ENCODE measurements at regions not wholly inside any gene's neighbourhood (a gene's known extent, or its start where the extent isn't known, plus 50 kb on each side); places are given as distances from the start of the nearest gene placed in this dataset.
A peak's percentile ranks its signal among the peaks of the same experiment; 100 is the strongest.

DNA sequence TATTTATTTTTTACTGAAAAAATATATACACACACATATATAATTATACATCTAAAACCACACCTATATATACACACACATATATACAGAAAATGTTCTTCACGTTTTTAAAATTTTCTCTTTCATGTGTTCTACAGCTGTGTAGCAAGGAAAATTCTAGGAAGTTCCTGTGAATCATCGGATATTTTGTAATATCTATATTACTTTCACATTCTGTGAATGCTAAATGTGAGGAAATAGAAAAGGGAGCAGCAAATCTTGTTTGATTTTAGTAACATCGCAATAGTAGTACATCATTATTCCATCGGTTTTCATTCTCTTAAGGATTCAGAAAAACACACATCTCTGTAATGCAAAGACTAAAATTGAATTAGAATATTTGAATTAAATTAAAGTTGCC lies 836.8 kb upstream of the NECTIN3 start:
- DNase-seq (ENCODE audit: low spot score): no peak

DNA sequence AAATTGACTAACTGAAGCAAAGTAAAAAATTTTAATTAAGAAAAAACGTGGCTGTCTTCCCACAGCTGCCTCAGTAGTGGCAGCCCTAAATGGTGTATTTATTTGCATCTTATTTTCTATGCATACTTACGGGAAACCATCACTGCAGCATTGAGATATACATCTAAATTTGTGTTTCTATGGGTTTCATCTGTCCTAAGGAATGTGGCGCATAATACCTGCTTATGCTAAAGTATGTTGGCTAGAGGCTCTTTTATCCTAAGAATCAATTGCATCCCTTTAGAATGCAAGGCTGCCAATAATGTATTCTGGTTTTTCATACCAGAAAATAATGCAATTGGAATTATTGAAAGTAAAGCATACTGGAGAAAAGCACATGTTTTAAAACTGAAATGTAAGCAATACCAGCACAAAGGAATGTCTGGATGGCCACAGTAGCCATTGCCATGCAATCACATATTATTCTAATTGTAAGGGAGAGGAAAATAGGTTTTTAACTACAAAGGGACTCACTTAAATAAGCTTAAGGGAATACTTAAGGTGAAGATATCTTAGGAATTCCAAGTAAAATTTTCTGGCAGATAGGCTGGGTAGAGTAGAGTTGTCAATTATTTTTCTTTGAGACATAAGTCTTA lies 834.5 kb upstream of the NECTIN3 start:
- no peak for DNase-seq (ENCODE audit: low spot score)

- DNase-seq (ENCODE audit: low spot score): no peak
These were observed 828.5 kb upstream of the NECTIN3 start for GRCh38 chr3:110243081-110243480.

GRCh38 chr3:110246796-110247376 lies 824.7 kb upstream of the NECTIN3 start:
- DNase-seq (ENCODE audit: low spot score): no peak

DNA sequence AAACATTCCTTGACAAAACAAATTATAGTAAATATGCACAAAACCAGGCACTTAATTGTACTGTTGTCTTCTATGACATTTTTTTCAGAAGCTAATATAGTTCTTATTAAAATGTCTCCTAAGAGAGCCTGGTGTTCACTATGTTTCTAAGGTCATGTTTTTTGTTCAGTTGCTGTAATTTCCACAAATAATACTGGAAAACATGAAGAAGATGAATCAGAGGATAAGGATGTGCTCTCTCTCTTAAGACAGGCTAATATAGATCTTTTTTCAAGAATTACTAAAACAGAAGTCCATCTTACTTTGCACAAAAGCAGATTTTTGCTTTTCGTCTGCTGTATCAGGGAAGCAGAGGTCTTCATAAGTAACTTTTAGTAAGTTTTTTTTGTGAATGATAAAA lies 823.0 kb upstream of the NECTIN3 start:
- DNase-seq (ENCODE audit: low spot score): no peak

GRCh38 chr3:110253794-110254193 lies 817.8 kb upstream of the NECTIN3 start:
- no peak for DNase-seq (ENCODE audit: low spot score)

- no peak for DNase-seq (ENCODE audit: low spot score)
These were observed 817.0 kb upstream of the NECTIN3 start for GRCh38 chr3:110254591-110254990.

DNA sequence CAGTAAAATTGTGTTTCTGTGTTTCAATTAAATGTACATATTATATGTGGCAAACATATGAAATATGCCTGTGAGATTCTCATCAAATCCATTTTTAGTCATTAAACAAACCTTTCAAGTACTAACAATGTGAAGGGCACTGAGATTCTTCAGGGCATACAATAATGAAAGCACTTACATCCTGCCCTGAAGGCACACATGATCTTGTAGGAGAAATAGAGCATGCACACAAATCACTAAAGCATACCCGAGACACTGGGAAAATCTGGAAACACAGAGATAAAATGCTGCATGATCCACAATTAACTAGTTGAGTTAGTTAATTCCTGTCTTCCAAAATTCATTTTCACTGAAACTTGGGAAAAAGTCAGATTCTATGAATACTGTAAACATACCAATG lies 810.5 kb upstream of the NECTIN3 start:
- no peak for DNase-seq (ENCODE audit: low spot score)

GRCh38 chr3:110262896-110263295 lies 808.7 kb upstream of the NECTIN3 start:
- no peak for DNase-seq (ENCODE audit: low spot score)

DNA sequence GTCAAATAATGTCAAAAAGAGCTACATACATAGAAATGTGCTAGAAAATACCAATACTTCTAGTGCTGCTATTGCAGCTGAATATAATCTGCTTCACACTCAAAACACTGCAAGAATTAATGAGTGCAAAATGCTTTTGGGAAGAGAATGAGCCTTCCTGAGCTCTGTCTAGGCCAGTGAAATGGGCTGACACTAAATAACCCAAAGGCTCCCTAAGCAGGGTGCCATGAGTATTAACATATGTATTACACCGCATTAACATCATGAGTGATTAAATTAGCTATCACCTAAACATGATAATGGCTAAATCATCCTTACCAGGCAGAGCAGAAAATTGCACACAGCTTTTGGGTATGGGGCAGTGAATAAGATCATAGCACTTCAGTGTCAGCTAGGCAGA lies 806.3 kb upstream of the NECTIN3 start:
- no peak for DNase-seq (ENCODE audit: low spot score)

DNA sequence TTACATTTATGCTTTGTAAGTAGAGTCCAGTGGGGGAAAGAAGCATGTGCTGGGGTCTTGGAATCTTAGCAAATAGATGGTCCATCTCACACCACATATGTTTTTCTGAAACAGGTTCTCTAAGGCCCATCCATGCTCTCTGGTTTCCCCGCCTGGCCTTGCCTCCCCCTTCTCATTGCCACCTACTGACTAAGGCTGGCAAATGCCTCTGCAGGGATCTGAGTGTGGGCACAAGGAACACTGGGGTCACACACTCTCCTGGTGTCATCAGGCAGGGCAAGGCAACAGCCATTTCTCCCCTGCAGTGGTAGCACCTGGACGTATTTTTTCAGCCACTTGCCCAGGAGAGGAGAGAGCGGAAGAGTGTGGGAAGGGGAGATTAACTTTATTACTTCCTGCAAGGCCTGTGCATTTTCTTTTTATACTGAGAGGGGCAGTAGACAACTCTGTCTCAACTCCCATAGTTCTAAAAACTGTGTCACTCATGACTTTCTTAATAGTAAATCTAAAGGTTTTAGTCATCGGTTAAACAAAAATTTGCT lies 804.2 kb upstream of the NECTIN3 start:
- DNase-seq (ENCODE audit: low spot score): no peak

- DNase-seq (ENCODE audit: low spot score): no peak
These were observed 799.1 kb upstream of the NECTIN3 start for GRCh38 chr3:110272525-110272924.

DNA sequence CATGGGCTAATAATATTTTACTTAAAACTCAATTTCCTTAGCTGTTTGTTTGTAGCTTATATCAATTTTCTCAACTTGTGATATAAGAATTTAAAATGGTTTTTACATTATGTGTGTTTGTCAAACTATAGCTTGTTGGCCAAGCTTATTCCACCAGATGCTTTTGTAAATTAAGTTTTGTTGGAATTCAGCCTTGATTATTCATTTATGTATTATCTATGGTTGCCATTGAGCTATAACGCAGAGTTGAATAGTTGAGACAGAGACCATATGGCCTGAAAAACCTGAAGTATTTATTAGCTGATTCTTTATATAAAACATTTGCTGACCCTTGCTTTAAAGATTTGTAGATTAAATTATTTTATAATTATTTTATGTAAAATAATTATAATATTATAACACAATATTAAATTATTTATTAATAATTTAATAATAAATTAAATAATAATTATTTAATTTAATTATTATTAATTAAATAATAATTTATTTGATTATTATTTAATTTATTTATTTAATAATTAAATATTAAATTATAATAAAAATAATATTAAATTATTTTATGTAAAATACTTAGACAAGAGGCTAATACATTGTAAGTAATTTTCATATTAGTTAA lies 779.6 kb upstream of the NECTIN3 start:
- DNase-seq (ENCODE audit: low spot score): no peak

DNA sequence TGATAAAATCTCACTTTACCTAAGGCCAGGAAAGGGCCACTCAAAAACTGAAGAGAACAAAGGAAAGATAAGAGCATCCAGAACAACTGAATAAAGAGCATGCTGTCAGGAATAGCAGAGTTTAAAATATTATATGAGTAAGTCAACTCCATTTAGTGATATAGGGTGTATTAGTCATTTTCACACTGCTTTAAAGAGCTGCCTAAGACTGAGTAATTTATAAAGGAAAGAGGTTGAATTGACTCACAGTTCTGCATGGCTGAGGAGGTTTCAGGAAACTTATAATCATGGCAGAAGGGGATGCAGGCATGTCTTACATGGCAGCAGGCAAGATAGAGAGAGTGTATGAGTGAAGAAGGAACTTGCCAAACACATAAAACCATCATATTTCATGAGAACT lies 778.0 kb upstream of the NECTIN3 start:
- DNase-seq (ENCODE audit: low spot score): no peak

DNA sequence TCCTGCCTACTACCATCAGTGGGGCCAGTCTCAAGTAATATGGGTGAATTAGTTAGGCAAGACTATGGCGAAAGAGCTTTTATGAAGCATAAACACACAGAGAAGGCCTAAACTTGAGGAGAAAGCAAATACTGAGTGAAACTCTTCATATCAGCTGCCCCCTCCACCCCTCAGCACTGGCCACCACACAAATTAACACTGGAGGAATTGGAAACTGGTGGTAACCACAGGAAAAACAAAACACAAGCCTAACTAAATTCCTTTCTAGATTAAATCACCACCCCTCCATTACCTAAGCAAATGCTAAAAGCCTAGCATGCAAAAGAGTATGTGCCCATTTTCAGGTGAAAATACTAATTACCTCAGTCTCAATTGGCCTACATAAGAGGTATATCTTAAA lies 774.7 kb upstream of the NECTIN3 start:
- no peak for DNase-seq (ENCODE audit: low spot score)

- DNase-seq (ENCODE audit: low spot score): no peak
These were observed 769.8 kb upstream of the NECTIN3 start for GRCh38 chr3:110301781-110302180.

DNA sequence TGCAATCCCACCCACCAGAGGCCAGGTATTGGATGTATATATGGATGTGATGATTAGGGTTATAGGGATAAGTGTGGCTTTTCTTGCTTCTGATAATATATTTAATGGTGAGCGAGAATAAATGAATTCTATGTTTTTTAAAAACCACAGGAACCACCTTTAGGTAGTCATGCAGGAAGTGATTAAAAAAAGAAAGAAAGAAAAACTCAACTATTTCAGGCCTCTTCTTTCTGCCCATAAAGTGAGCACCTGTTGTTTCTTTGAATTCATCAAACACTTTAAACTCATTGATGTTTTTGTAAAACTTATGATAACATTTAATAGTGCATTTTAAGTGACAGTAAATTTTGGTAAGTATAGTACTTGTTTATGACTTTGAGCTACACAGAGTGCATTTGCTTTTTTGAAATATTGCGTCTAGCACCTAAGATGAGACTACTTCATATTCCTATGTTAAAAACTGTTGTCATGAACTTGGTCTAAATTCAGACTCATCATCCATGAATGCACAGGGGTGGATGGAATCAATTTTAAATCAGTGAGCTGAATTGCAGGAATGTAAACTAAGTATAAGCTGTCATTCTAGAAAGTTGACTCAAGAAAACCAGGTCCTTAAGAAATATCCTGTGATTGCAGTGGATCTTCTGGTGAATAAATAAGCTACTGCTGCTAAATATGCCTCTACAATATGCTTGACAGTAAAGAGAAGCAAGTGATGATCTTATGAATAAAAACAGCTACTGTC lies 764.4 kb upstream of the NECTIN3 start:
- DNase-seq (ENCODE audit: low spot score): no peak

- DNase-seq (ENCODE audit: low spot score): no peak
These were observed 760.1 kb upstream of the NECTIN3 start for GRCh38 chr3:110311541-110311940.

- peak; percentile 47 for DNase-seq (ENCODE audit: low spot score)
These were observed 757.0 kb upstream of the NECTIN3 start for GRCh38 chr3:110314512-110315114.

DNA sequence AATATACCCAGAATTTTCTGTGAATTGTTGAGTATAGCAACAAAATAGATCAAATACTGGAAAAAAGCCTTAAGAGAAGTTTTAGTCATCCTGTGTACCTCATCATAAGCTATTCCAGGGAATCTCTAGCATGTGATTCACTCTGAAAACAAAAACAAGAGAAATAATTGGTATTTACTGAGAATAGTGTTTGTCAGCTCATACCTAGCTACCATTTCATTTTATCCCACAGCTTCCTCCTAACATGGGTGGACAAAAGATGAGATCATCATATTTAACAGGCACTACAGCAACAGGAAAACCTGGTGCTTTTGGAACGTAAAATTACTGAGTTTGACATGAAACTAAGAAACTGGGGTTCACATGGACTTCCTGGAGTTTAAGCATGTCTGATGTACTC lies 753.5 kb upstream of the NECTIN3 start:
- no peak for DNase-seq (ENCODE audit: low spot score)

DNA sequence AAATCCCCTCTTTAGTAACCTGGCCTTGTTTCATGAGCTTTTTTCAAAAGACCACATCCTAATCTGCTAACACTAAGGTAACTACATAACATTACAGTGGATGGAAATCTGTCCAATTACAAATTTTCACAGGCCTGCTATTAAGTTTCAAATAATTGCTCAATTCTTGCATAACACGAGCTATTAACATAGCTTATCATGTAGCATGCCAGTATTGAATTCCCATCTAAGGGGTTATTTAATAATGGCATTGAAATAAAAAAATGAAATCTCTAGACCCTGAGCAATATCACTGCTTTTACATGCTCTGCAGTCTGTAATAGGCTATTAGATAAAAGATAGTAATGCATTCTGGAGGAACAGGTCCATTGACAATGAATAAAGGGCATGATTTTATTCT lies 748.3 kb upstream of the NECTIN3 start:
- DNase-seq (ENCODE audit: low spot score): no peak

GRCh38 chr3:110324171-110324705 lies 747.4 kb upstream of the NECTIN3 start:
- no peak for DNase-seq (ENCODE audit: low spot score)
